ENCODE measurements at regions not wholly inside any gene's neighbourhood (a gene's known extent, or its start where the extent isn't known, plus 50 kb on each side); places are given as distances from the start of the nearest gene placed in this dataset.

DNA sequence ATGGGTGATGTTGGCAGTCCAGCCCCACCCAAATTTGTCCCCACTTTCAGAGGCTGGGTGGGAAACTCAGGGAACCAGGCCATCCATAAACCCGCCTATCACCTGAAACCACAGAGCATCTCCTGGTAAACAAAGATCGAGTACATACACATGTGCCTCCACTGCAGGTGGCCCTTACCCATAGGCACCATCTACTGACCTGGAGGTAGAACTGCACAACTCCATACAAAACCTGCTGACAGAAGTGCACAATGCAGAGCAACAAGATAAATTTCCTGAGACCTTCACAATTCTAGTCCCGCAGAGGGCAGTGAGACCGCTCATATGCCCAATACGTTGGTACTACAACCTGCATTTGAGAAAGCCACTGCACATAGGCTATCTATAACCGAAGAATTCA is 856.3 kb downstream of the SUCLG1 start:
- DNase-seq = no peak

DNA sequence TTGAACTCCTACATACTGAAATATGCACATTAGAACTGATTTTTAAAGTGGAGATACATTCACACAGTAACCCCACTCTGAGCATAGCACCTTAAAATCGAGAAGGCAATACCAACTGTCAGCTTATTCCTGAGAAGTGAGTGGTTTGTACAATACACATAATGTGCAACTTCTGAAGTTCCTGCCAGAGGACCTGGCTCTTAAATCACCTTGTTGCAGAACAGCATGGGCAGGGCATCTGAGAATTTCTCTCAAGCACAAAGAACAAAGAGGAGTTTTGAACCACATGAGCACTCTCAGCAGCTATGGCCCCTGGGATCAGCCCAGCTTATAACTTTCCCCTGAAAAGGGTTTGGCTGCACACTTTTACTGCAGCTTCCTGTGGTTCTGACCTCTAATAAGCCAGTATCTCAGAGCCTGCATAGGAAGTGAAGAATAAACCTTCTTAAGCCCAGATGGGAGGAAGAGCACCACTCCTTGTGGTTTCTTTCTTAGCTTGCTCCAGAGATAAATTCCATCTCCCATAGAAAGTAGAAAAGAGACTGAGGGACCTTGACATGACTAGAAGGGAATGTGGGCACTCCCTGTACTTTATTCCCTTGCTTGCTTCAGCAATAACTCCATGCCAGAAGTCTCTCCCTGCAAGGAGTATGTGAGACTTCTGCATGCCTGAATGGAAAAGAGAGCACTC is 862.3 kb downstream of the SUCLG1 start:
- no peak for DNase-seq

DNA sequence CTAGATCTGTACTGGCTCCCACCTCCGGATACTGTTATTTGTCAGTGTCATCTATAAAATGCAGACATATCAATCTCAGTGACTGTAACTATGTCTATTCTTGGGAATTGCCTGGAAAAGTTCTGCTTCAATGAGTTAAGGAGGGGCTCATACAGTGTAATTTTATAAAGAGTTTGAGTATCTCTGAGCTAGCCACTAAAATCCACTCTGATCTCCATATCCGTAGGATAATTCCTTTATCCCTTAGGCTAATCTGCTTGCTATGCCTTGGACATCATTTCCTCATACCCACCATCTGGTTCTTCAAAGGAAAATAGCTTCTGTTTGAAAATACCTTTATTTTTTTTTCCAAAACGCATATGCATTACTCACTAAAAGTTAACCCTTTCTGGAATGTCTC is 863.2 kb downstream of the SUCLG1 start:
- no peak for DNase-seq

DNA sequence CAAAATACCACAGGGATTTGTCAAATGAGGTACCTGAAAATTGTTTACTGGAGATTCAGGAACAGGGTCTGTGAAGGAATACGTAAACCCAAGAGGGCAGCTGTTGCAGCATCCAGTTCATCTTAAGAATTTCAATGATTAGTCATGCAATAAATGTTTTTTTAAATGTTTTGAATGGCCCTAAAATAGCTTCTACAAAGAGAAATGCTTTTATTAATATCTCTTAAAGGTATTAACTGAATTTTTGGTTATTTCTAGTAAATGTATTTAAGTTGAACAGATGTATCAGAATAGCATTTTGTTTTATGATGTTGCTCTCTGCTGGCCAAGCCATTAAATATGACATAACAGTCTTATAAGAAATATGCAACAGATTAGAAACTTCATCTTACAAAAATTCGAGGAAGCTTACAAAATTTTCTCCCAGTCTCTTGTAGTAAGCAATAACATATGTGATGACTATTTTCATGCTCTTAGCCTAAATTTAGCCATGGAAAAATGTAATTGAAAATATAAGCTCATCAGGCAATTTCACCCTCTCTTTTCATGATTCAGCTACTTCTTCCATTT is 863.9 kb downstream of the SUCLG1 start:
- no peak for DNase-seq

DNA sequence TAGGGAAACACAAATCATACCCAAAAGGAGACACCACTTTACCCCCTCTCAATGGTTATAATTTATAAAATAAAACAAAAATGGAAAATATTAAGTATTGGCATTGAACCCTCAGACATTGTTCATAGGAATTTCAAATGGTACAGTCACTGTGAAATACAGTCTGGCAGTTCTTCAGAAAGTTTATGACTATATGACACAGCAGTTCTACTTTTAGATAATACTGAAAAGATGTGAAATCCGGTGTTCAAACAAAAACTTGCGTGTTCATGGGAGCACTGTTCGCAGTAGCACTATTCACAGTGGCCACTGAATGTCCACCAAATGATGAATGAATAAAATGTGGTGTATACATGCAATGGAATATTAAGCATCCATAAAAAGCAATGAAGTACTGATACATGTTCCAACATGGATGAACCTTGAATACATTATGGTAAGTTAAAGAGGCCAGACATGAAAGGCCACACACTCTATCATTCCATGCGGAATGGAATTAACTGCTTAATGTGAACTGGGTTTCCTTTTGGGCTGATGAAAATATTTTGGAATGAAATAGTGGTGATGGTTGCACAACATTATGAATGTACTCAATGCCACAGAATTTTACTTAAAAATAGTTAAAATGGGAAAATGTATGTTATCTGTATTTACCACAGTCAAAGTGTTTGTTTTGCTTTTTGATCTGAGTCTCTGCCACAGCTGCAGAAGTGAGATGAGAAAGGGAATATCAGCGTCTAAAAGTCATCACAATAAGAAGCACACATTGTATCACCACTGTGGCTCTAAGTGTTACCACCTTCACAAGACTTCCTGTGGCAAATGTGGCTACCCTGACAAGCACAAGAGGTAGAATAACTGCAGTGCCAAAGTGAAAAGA is 864.6 kb downstream of the SUCLG1 start:
- no peak for DNase-seq

DNA sequence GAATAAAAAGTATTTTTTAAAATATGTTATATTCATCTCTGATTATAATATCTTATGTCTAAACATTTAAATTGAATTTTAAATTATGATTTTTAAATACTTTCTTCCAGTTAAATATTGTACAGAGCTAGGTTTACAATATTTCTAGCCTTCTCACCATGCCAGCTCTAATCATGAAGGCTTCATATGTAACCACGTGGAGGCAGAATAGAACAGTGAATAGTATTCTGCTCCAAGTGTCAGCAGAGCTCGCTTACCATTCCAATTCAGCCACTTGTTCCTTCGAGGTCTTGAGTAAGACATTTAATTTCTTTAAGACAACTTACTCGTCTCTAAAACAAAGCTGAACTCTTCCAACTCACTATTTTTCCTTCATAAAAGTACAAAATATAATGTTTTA is 871.8 kb downstream of the SUCLG1 start:
- no peak for DNase-seq

DNA sequence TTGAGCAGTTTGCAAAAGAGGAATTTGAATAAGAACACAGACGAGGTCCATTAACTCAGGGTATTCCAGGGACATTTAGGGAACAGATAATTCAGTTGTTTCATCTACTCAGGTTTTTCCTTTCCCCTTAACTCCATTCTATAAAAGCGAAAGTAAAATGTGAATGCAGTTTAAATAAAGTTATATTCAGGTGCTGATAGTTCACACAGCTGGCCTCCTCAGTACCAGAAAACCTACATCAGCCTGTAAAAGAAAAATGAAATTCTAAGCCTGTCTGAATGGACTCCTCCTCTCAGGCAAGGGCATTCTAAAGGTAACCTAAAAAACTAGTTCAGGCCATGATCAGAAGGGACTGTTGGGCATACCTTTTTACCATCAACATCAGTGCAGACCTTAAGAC is 873.8 kb downstream of the SUCLG1 start:
- no peak for DNase-seq

DNA sequence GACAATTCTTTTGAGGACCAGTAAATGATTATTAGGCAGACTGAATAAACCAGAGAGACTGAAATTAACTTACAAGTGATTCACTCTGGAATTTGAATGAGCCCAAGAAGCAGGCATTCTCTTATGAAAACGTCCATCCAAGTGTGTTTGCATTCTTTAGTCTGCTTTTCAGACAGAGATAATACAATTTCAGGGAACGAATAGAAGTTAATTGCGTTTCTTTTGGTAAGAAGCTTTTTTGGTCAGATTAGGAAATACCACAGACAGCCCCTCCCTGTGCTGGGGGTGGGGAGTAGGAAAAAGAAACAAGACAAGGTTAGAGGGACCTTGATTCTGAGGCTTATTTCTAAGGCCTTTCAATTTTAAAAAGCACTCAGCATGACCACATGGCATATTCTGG is 874.4 kb downstream of the SUCLG1 start:
- DNase-seq = no peak

DNA sequence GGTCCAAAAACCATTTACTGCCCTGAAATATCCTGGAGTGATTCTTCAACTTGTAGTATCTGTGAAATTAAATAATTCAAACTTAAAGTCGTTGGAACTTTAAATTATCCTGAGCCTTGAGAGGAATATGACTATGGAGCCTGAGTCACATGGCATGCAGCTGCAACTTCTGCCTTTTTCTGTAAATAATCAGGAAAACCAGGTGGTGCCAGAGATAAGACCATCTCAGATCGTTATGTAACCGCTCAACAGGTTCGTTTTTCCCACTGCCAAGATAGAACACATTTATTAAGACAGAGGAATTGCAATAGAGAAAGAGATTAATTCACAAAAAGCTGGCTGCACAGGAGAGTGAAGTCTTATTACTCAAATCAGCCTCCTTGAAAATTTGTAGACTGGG is 876.5 kb downstream of the SUCLG1 start:
- no peak for DNase-seq

DNA sequence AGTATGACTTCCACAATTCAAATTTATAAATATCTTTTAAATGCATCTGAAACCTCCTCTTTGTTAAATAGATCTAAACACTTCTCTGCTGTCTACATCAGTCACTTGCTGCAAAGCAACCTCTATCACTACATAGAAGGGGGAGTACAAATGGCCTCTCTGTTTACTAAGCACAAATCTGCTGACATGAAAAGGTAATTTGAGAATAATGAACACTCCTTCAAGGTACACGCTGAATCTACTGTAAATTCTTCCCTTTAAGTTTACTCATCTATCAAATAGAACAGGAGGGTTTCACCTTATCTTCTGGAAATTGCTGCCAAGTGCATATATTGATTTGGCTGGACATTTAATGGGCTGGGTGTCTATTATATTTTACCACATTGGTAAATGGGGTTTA is 879.6 kb downstream of the SUCLG1 start:
- DNase-seq = no peak

DNA sequence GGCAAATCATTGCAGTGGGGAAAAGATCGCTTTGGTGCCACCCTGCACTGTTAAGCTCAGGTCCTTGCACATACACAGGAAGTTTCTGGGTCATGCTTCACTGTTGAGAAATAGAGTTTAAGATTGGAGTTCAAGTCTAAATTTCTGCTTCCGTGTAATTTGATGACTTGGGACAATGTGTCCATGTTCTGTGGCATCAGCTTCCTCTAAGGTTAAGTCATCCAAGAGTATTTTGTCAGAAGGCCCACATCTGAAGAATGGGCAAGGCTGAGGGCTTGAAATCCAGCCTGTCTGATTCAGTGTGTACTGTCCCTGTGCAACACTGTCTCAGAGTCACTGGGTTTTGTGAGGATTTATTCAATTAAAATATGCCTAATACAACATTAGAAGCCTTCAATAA is 880.7 kb downstream of the SUCLG1 start:
- DNase-seq = no peak

DNA sequence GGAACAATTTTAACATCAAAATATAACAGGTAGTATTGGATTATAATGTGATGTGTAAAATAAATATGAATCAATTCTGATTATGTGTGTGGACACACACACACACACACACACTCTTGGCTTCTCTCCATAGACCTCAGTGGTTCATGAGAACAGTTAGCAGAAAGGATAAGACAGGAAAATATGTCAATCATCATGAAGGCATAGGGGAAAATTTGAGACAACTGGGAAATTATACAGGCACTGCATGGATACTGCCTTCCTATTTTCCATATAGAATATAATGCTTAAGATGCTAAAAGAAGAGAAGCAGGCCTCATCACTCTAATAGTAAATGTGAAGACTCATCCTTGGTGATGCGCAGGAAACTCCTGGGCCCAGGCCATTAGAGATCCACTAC is 884.5 kb downstream of the SUCLG1 start:
- no peak for DNase-seq

DNA sequence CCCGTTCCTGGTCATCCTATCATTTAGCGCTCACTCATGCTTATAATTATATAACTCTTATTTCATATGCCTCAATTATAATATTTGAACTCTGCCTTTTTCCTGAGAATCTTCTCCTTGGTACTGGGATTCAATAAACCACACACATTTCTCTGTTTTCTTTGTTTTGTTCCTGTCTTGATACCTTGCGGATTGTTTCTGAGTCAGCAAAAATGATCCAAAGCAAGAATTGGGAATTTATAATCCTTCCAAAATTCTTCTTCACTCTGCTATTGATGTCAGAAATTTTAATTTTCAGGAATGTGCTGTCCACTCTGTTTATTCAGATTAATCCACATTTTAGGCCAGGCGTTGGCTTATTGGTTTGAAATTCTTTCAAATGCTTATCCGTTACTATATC is 886.0 kb downstream of the SUCLG1 start:
- DNase-seq = no peak

DNA sequence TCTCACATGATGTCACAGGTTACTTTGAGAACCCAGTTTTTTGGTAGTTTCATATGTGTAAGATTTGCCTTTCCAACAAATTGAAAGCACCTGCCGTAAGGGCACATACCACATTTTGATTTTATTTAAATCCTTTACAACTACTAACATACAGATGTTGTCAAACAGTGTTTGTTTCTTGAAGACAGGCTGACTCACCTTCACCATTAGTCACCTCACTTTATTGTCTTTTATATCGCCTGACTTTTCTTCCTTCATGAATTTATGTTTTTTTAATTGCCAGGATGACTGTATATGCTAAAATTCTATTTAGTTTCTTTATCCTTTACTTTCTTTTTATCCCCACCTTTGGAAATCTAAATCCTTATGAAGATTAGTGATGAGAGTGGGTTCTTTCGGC is 886.7 kb downstream of the SUCLG1 start:
- DNase-seq = no peak

DNA sequence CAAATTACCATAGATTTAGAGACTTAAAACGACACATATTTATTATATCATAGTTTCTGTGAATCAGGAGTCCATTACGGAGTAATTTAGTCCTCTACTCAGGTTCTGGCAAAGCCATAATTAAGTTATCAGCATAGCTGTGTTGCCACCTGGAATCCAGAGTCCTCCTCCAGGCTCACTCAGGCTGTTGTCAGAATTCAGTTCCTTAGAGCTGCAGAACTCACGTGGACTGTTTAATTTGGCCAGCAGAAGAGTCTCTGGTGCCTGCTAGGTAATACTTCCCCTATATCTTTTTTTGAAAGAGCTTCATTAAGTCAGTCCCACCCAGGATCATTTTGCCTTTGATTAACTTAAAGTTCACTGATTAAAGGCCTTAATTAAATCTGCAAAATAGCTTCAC is 891.5 kb downstream of the SUCLG1 start:
- DNase-seq = no peak

DNA sequence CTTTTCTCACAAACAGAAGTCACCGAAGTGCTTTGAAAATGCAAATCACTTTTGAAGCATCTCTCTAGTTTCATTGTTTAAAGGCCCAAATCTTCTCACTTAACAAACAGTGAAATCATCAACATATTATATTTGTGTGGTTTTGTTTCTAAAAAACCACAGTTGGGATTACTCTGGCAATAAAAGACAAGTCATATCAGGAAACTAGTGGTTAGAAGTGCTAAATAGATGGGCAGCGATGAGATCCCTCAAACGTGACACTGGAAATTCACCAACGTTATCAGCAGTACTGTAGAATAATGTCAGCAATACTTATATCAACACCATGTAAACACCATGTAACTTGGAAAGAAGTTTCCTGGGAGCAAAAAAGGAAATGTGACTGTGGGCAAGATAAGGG is 893.5 kb downstream of the SUCLG1 start:
- no peak for DNase-seq

DNA sequence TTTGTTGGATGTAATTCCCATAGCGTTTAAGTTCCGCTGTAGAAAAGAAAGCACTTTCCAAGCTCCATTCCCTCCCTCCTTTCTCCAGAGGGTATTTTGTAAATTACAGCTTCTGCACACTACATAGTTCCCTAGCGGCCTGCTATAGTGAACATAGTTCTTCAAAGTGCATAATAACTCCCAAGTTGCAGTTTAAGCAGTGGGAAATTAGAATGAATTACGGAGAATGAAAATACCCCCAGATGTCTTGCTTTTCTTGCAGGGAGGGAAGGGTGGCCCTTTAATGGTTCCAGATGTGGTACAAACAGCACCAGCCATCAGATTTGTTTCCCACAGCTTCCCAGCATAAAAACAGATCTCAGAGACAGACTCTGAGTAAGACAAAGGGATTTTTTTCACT is 893.9 kb downstream of the SUCLG1 start:
- DNase-seq = no peak

DNA sequence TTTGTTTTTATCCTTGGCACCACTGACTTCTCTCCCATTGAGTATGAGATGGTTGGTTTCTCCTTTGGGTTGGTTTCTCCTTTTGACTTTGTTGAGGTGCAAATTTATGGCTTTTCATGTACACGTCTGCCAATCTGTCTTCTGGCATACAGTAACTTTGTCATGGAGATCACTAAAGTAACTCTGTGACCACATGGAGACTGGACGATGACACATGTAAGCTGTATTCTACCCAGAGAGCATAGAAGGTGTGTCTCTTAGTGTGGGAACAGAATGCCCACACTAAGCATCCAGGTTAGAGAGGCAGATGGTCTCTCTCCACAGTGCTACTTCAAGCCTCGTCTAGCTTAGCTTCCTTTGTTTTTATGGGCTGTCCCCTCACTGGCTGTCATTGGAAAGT is 897.5 kb downstream of the SUCLG1 start:
- DNase-seq = no peak

DNA sequence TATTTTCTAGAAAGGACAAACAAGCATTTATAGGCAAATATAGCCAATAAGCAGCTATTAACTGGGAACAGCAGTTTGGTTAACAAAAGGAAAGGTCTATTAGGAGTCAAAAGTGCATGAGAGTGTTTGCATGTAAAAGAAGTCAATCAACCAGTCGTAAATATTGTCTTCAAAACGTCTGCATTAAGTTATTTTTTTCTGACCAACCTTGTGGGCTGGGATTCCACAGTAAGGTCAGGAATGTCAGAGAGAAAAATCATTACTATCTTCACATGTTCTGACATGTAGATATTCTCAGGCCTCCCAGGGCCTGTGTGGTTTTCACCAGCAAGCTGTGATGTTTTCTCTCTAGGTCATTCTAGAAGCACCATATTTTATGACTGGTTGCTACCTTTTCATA is 922.5 kb downstream of the SUCLG1 start:
- no peak for DNase-seq

DNA sequence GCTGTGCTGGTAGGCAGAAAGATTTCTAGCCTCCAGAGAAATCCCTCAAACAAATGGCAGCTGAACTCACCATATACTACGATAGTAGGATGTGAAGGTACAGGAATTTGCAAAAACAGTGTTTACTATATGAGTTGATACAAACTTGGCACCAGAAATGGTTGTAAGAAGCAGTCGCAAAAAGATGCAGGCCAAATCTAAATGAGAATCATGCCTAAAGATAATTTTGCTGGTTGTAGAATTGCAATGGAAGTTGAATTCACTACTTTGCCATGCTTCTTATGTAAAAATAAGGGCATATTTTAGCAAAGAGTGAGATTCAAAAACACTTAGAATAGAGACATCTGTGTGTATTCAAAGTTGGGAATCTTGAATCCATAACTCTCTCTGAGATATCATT is 924.7 kb downstream of the SUCLG1 start:
- no peak for DNase-seq

DNA sequence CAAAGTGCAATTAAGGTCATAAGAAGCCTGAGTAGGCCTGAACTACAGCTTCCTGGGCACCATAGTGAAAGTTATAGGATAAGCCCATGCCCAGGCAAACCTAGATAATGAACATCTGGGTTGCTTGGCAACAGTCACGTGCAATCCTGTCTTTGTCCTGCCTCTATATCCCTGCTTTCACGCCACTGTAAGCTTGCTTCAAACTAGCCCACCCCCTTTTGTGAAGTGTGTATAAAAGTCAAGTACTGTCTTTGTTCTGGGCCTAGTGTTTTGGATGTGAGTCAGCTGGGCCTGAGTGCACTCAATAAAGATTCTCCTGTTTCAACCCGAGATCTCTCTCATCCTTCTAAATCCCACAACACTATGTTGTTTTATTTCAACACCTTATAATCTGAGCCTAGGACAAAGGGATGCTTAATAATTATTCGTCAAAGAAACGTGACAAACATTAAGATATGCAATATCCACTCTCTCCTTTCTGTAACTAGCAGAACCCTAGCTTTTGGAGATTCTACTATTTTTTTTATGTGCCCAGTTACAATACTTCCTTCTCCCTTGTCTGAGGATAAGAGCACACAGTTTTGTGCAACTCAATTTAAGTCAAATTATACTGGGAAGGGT is 927.8 kb downstream of the SUCLG1 start:
- DNase-seq = no peak

DNA sequence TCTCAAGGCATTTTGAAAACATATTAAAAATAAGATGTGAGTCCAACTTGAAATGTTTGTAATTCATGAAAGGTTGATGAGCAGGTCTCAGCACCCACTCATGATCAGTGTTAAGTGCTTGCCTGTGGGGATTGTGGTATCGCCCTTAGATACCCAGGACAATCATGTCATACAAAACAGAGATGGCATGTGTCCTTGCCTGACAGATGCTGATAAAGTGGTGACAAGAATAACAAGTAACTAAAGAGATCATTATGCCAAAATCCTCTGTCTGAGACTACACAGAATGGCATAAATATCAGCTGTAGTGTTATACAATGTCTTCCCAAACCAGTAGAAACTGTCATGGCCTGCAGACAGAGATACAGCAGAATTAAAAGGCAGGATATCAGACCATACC is 930.3 kb downstream of the SUCLG1 start:
- DNase-seq = no peak

DNA sequence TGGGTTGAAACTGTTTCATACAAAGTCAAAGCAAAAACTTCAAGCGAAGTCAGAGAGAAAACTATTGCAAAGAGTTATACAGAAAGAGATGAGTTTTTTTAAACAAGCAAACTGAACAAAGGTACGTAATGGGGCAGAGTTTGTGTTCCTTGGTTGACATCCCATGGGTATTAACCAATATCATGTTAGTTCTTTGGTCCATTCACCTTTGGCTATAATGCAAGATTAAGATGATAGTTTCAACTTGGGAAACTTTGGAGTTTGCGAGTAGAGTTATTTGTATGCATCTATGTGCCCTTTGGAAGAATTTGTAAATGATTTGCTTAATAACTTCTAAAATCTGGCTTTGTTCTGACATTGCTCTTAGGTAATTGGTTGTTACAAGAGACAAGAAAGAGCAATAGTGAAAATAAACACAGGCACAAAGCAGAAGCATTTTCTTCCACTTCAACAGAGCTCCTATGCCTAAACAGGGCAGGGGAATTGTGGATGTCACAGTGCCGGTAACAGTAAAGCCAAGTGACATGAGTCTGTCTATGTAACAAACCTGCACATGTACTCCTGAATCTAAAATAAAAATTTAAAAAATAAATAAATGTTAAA is 936.1 kb downstream of the SUCLG1 start:
- DNase-seq = no peak
